GM23338 (cell line): ENCODE measurements at regions not wholly inside any gene's neighbourhood (a gene's known extent, or its start where the extent isn't known, plus 50 kb on each side); places are given as distances from the start of the nearest gene placed in this dataset.

Experiments used
- ATAC-seq: fragments of 200-7000 bp; cut with Tn5 transposase; 3 replicates; pipeline ENCODE4 v1.9.1; 2020
- DNase-seq: peaks from one replicate; pipeline ENCODE4 v3.0.0-alpha.2; 2015; ENCODE audit warnings: low spot score
- H2AFZ ChIP-seq: fragments of 200-600 bp; sonication (generic); 2 replicates; pipeline ENCODE4 v1.8.0; 2016; ENCODE audit warnings: antibody characterized with exemption, mild to moderate bottlenecking, moderate library complexity
- H3F3A ChIP-seq: fragments of 200-600 bp; sonication (generic); replicated peaks from 2 replicates; pipeline ENCODE4 v1.8.0; 2017; ENCODE audit warnings: antibody characterized with exemption, mixed run types, low read depth
- H3K27ac ChIP-seq: fragments of 200-600 bp; sonication (generic); 2 replicates; pipeline ENCODE4 v1.6.1; 2016; ENCODE audit warnings: low read depth
- H3K27me3 ChIP-seq: fragments of 200-600 bp; sonication (generic); 2 replicates; pipeline ENCODE4 v1.8.0; 2016; ENCODE audit warnings: mild to moderate bottlenecking, mixed run types, moderate library complexity; ENCODE audit not compliant: insufficient read depth
- H3K36me3 ChIP-seq: fragments of 200-600 bp; sonication (generic); 2 replicates; pipeline ENCODE4 v1.8.0; 2016; ENCODE audit warnings: mild to moderate bottlenecking; ENCODE audit not compliant: insufficient read depth
- H3K4me1 ChIP-seq: fragments of 200-600 bp; sonication (generic); 2 replicates; pipeline ENCODE4 v1.8.0; 2016; ENCODE audit warnings: mild to moderate bottlenecking, moderate library complexity; ENCODE audit not compliant: insufficient read depth
- H3K4me2 ChIP-seq: fragments of 200-600 bp; sonication (generic); 2 replicates; pipeline ENCODE4 v1.7.1; 2017; ENCODE audit warnings: mixed run types
- H3K4me3 ChIP-seq: fragments of 200-600 bp; sonication (generic); 2 replicates; pipeline ENCODE4 v1.6.1; 2016; ENCODE audit warnings: mixed run types
- H3K79me2 ChIP-seq: fragments of 200-600 bp; sonication (generic); replicated peaks from 2 replicates; pipeline ENCODE4 v1.8.0; 2017; ENCODE audit warnings: mild to moderate bottlenecking; ENCODE audit not compliant: insufficient read depth
- H3K9me2 ChIP-seq: fragments of 200-600 bp; sonication (generic); 2 replicates; pipeline ENCODE4 v1.8.0; 2017; ENCODE audit not compliant: insufficient read depth
- H4K20me1 ChIP-seq: fragments of 200-600 bp; sonication (generic); replicated peaks from 2 replicates; pipeline ENCODE4 v1.8.0; 2017; ENCODE audit warnings: mild to moderate bottlenecking; ENCODE audit not compliant: insufficient read depth
- H3K27ac Mint-ChIP-seq: 2 replicates; pipeline ENCODE4 v1.8.0; 2020; ENCODE audit warnings: inconsistent platforms, mild to moderate bottlenecking, moderate library complexity, mixed read lengths
- H3K27me3 Mint-ChIP-seq: 3 replicates; pipeline ENCODE4 v1.8.0; 2022; ENCODE audit warnings: low read depth, mild to moderate bottlenecking, moderate library complexity, mixed read lengths, inconsistent platforms; ENCODE audit not compliant: insufficient read depth, poor library complexity
- H3K36me3 Mint-ChIP-seq: 3 replicates; pipeline ENCODE4 v1.8.0; 2021; ENCODE audit warnings: low read depth, mild to moderate bottlenecking, inconsistent platforms, moderate library complexity, mixed read lengths
- H3K4me1 Mint-ChIP-seq: 3 replicates; pipeline ENCODE4 v1.8.0; 2020; ENCODE audit warnings: mild to moderate bottlenecking, inconsistent platforms, mixed read lengths
- H3K4me3 Mint-ChIP-seq: 3 replicates; pipeline ENCODE4 v1.8.0; 2021; ENCODE audit warnings: moderate library complexity, mild to moderate bottlenecking, inconsistent platforms, mixed read lengths
- H3K9me3 Mint-ChIP-seq: 3 replicates; pipeline ENCODE4 v1.8.0; 2020; ENCODE audit warnings: moderate library complexity, mild to moderate bottlenecking, inconsistent platforms, mixed read lengths
- CREB1 ChIP-seq: fragments of 250-450 bp; sonication (Bioruptor Pico); IDR thresholded peaks from 2 replicates; pipeline ENCODE4 v1.5.0; 2020; ENCODE audit warnings: low read depth, mild to moderate bottlenecking, moderate library complexity
- EZH2 ChIP-seq: fragments of 200-600 bp; sonication (generic); IDR thresholded peaks from one replicate; pipeline ENCODE4 v1.8.0; 2017; ENCODE audit warnings: antibody characterized with exemption, mild to moderate bottlenecking, low read depth; ENCODE audit not compliant: unreplicated experiment
- EZH2phosphoT487 ChIP-seq: fragments of 200-600 bp; sonication (generic); IDR thresholded peaks from one replicate; pipeline ENCODE4 v1.8.1; 2018; ENCODE audit warnings: antibody characterized with exemption; ENCODE audit not compliant: unreplicated experiment
- NANOG ChIP-seq: IDR thresholded peaks from 2 replicates; pipeline ENCODE4 v1.6.1; 2016; ENCODE audit warnings: antibody characterized with exemption, borderline replicate concordance
- POLR2AphosphoS5 ChIP-seq: IDR thresholded peaks from 2 replicates; pipeline ENCODE4 v1.6.1; 2016; ENCODE audit warnings: antibody characterized with exemption, low read depth
- REST ChIP-seq: IDR thresholded peaks from one replicate; pipeline ENCODE4 v1.6.1; 2018; ENCODE audit warnings: antibody characterized with exemption; ENCODE audit not compliant: unreplicated experiment
- ZNF114 ChIP-seq: fragments of 250-450 bp; sonication (Bioruptor Pico); IDR thresholded peaks from 2 replicates; pipeline ENCODE4 v1.5.0; 2020; ENCODE audit warnings: mild to moderate bottlenecking, moderate library complexity
- ZNF331 ChIP-seq: fragments of 250-450 bp; sonication (Bioruptor Pico); IDR thresholded peaks from 2 replicates; pipeline ENCODE4 v1.5.0; 2020; ENCODE audit warnings: low read depth, mild to moderate bottlenecking, moderate library complexity
- TF ChIP-seq, protein P1 (sequence below), 2 experiments: fragments of 200-600 bp in 1 of 2; sonication (generic) in 1 of 2; conservative IDR thresholded peaks; 2 replicates each; pipeline versions ENCODE4 v1.5.1 to v1.6.1; 2016 to 2017; ENCODE audit warnings: antibody characterized with exemption in 2 of 2, low read depth in 2 of 2, mild to moderate bottlenecking in 2 of 2, moderate library complexity in 1 of 2
- TF ChIP-seq, protein P2 (sequence below): IDR thresholded peaks from 2 replicates; pipeline ENCODE4 v1.6.1; 2016; ENCODE audit warnings: antibody characterized with exemption

DNA sequence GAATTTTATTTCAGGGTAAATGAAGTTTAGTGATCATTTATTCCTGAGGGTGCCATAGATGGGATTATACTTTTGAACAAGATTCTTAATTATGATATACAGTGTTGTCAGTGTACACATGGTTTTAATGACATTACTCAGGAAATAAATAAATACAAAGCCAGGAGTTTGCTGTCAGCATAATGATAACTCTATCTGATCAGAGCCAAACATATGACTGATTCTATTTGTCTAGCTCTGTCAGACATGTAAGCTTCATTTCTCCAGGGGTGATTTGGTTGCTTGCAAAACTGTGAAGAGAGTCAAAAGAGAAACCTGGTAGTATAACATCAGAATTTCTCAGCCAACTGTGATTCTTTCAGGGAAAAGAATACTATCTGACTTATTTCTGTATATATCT lies 1425.8 kb upstream of the C9orf72 start:
- Histone ChIP-seq H3K4me2 (no peak overlapping the region), H3K4me1 (no peaks in the 10 kb centered on the region), H3K4me3 (no peak overlapping the region), H3K27me3 (no peaks in the 10 kb centered on the region), H3K27ac (no peak overlapping the region), H3K79me2 (no peaks in the 10 kb centered on the region), H3K36me3 (no peaks in the 10 kb centered on the region), H3F3A (no peaks in the 10 kb centered on the region), H3K9me2 (no peaks in the 10 kb centered on the region), H4K20me1 (no peaks in the 10 kb centered on the region), H2AFZ (no peak overlapping the region)
- H3K36me3 Mint-ChIP-seq, result no peaks in the 10 kb centered on the region; the same call in 2 of the 3 replicates
- ATAC-seq (no peak), DNase-seq (no peak)
- TF ChIP-seq EZH2phosphoT487 (no peak), CREB1 (CRISPR knock-in tag) (no peak)
- TF ChIP-seq, protein P1, sequence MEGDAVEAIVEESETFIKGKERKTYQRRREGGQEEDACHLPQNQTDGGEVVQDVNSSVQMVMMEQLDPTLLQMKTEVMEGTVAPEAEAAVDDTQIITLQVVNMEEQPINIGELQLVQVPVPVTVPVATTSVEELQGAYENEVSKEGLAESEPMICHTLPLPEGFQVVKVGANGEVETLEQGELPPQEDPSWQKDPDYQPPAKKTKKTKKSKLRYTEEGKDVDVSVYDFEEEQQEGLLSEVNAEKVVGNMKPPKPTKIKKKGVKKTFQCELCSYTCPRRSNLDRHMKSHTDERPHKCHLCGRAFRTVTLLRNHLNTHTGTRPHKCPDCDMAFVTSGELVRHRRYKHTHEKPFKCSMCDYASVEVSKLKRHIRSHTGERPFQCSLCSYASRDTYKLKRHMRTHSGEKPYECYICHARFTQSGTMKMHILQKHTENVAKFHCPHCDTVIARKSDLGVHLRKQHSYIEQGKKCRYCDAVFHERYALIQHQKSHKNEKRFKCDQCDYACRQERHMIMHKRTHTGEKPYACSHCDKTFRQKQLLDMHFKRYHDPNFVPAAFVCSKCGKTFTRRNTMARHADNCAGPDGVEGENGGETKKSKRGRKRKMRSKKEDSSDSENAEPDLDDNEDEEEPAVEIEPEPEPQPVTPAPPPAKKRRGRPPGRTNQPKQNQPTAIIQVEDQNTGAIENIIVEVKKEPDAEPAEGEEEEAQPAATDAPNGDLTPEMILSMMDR (conservative IDR thresholded peaks at IDR 0.05; ENCODE audit: low read depth in 2 of 2), result no peak
- TF ChIP-seq, protein P2, sequence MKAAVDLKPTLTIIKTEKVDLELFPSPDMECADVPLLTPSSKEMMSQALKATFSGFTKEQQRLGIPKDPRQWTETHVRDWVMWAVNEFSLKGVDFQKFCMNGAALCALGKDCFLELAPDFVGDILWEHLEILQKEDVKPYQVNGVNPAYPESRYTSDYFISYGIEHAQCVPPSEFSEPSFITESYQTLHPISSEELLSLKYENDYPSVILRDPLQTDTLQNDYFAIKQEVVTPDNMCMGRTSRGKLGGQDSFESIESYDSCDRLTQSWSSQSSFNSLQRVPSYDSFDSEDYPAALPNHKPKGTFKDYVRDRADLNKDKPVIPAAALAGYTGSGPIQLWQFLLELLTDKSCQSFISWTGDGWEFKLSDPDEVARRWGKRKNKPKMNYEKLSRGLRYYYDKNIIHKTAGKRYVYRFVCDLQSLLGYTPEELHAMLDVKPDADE, result no peak
- H3K4me1 Mint-ChIP-seq, result no peaks in the 10 kb centered on the region
- H3K27me3 Mint-ChIP-seq, result no peaks in the 10 kb centered on the region
- no peak overlapping the region for H3K27ac Mint-ChIP-seq
- H3K9me3 Mint-ChIP-seq, result peaks cover 4% of the 10 kb centered on the region; the same call in 1 of the 3 replicates
- no peak overlapping the region for H3K4me3 Mint-ChIP-seq

DNA sequence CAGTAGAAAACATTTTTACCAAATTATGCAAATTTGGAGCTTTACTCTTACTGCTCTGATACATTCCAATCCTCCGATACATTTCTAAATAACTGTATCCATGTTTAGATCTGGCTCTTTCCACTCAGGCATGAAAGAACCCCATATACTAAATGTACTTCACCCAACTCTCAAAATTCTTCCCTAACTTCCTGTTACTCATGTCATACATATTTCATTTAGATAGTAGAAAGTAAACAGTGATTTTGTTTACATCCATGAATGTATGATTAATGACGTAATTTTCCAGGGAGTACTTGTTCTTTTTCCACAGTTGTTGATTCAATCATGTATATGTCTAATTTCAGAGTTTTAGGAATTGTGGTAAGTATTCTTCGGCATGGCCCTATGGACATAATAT lies 1426.5 kb upstream of the C9orf72 start:
- H3K4me1 ChIP-seq, result no peaks in the 10 kb centered on the region
- no peak overlapping the region for H3K4me2 ChIP-seq
- no peak for TF ChIP-seq NANOG
- TF ChIP-seq REST, result no peak
- TF ChIP-seq POLR2AphosphoS5, result no peak
- TF ChIP-seq, protein P2, result no peak
- TF ChIP-seq EZH2, result no peak
- no peak for TF ChIP-seq ZNF114 (CRISPR knock-in tag)
- TF ChIP-seq ZNF331 (CRISPR knock-in tag), result no peak
- TF ChIP-seq, protein P1 (conservative IDR thresholded peaks at IDR 0.05; ENCODE audit: low read depth in 2 of 2), result no peak
- no peaks in the 10 kb centered on the region for H3K27me3 Mint-ChIP-seq
- no peaks in the 10 kb centered on the region for H3K4me1 Mint-ChIP-seq
- no peaks in the 10 kb centered on the region for H3F3A ChIP-seq
- H3K4me3 Mint-ChIP-seq, result no peak overlapping the region
- H3K27me3 ChIP-seq, result no peaks in the 10 kb centered on the region
- DNase-seq, result no peak
- H3K27ac Mint-ChIP-seq, result no peak overlapping the region
- H3K36me3 Mint-ChIP-seq, result no peaks in the 10 kb centered on the region
- H4K20me1 ChIP-seq, result no peaks in the 10 kb centered on the region
- H3K9me3 Mint-ChIP-seq, result peaks cover 4% of the 10 kb centered on the region; the same call in 1 of the 3 replicates
- H3K9me2 ChIP-seq, result no peaks in the 10 kb centered on the region
- H3K79me2 ChIP-seq, result no peaks in the 10 kb centered on the region
- ATAC-seq, result no peak
- H2AFZ ChIP-seq, result no peak overlapping the region
- no peak overlapping the region for H3K27ac ChIP-seq
- no peak overlapping the region for H3K4me3 ChIP-seq
- H3K36me3 ChIP-seq, result no peaks in the 10 kb centered on the region
